Adrenal gland (tissue), 9 donors: ENCODE measurements at regions not wholly inside any gene's neighbourhood (a gene's known extent, or its start where the extent isn't known, plus 50 kb on each side); places are given as distances from the start of the nearest gene placed in this dataset.

Source experiments
- DNase-seq, 7 donors: peaks; one replicate each; pipeline ENCODE4 v3.0.0-alpha.2; 2019 to 2020
- H3K27ac ChIP-seq, 5 donors: fragments of 200-600 bp; sonication (generic) in 4 of 5; 1 replicate in 3 of 5; 2 replicates in 2 of 5; pipeline versions ENCODE4 v1.5.1 to v1.8.0; 2016 to 2020; ENCODE audit warnings: mild to moderate bottlenecking in 1 of 5
- H3K27me3 ChIP-seq: fragments of 200-600 bp; 2 replicates; pipeline ENCODE4 v1.8.0; 2021
- H3K36me3 ChIP-seq, 2 donors: fragments of 200-600 bp; replicated peaks in 1 of 2; 1 replicate in 1 of 2; 2 replicates in 1 of 2; pipeline versions ENCODE4 v1.5.1 to v1.8.0; 2018 to 2022
- H3K4me1 ChIP-seq, 2 donors: fragments of 200-600 bp; replicated peaks in 1 of 2; 1 replicate in 1 of 2; 2 replicates in 1 of 2; pipeline versions ENCODE4 v1.5.1 to v1.8.0; 2018 to 2021
- H3K4me3 ChIP-seq, 4 donors: fragments of 200-600 bp; sonication (generic) in 3 of 4; one replicate each; pipeline ENCODE4 v1.5.1; 2016 to 2018
- H3K9me3 ChIP-seq, 3 donors: fragments of 200-600 bp; sonication (generic) in 1 of 3; replicated peaks in 1 of 3; 1 replicate in 2 of 3; 2 replicates in 1 of 3; pipeline versions ENCODE4 v1.5.1 to v1.8.0; 2016 to 2021
- CTCF ChIP-seq, 6 experiments: fragments of 450-650 bp in 4 of 6; fragments of 200-600 bp in 2 of 6; sonication (generic) in 1 of 6; IDR thresholded peaks; 1 replicate in 5 of 6; 2 replicates in 1 of 6; pipeline versions ENCODE4 v1.5.1 to v1.8.0; 2016 to 2021; ENCODE audit warnings: antibody characterized with exemption in 6 of 6, mild to moderate bottlenecking in 2 of 6, moderate library complexity in 1 of 6
- POLR2A ChIP-seq, 2 donors: fragments of 450-650 bp; IDR thresholded peaks; one replicate each; pipeline ENCODE4 v1.6.1; 2017; ENCODE audit warnings: antibody characterized with exemption in 2 of 2, mild to moderate bottlenecking in 2 of 2, moderate library complexity in 1 of 2
- WGBS, 4 donors: extraction: QIAGEN DNeasy Blood & Tissue Kit in 2 of 4; methylation state at CpG; one replicate each; pipeline versions ENCODE4 v1.1.5 to v1.1.7; 2013 to 2017; 5-methylcytosine and 5-hydroxymethylcytosine counted together
- intact Hi-C, 2 donors: fragments of 100-400 bp; cut with DNase I; formaldehyde crosslinking; loops; one replicate each; pipeline versions ENCODE4 v1.14.1 to v1.15.0; 2022 to 2023
- donor health status: healthy with polysubstance abuse.
- donor health status: Bipolar disorder and iron deficiency.
- donor health status: DM: yes; HTN: yes; CAD: no.
- donor health status: DM: no; HTN: no; CAD: no.
- donor health status: DM: no; HTN: no; CAD: no.

GRCh38 chr6:169345146-169345545, 91.5 kb upstream of the THBS2 start:
- WGBS, 4 donors = 30 to 42% (median 35%) methylated on average over 4 of the region's 4 CpGs
- Histone ChIP-seq H3K27me3 (no peaks in the 10 kb centered on the region), H3K27ac (no peak overlapping the region), H3K36me3 (no peaks in the 10 kb centered on the region), H3K4me3 (no peak overlapping the region), H3K4me1 (no peaks in the 10 kb centered on the region), H3K9me3 (no peaks in the 10 kb centered on the region)
- TF ChIP-seq CTCF (IDR thresholded peaks at IDR 0.05) = no peak
- TF ChIP-seq POLR2A (IDR thresholded peaks at IDR 0.05) = no peak
- intact Hi-C loops = no loop called here
- peak in 1 of 7 donors; percentile 23 for DNase-seq

- TF ChIP-seq POLR2A (IDR thresholded peaks at IDR 0.05) (no peak), CTCF (IDR thresholded peaks at IDR 0.05) (no peak)
- no peak overlapping the region for H3K27ac ChIP-seq
These were observed 91.1 kb upstream of the THBS2 start for GRCh38 chr6:169344750-169345065.

GRCh38 chr6:169343886-169344749, 90.5 kb upstream of the THBS2 start:
- WGBS, 4 donors = 77 to 88% (median 79%) methylated on average over 13 of the region's 13 CpGs
- no peaks in the 10 kb centered on the region for H3K9me3 ChIP-seq
- TF ChIP-seq POLR2A (IDR thresholded peaks at IDR 0.05) (no peak), CTCF (IDR thresholded peaks at IDR 0.05) (no peak)
- H3K36me3 ChIP-seq = no peaks in the 10 kb centered on the region
- no peak overlapping the region for H3K27ac ChIP-seq
- H3K27me3 ChIP-seq = no peaks in the 10 kb centered on the region
- H3K4me1 ChIP-seq = no peaks in the 10 kb centered on the region
- intact Hi-C loops = no loop called here
- H3K4me3 ChIP-seq = no peak overlapping the region
- DNase-seq = no peak

More at GRCh38 chr6:169344750-169345065, 91.1 kb upstream of the THBS2 start:
- Histone ChIP-seq H3K27me3 (no peaks in the 10 kb centered on the region), H3K4me1 (no peaks in the 10 kb centered on the region), H3K36me3 (no peaks in the 10 kb centered on the region), H3K4me3 (no peak overlapping the region), H3K9me3 (no peaks in the 10 kb centered on the region)
- intact Hi-C loops = no loop called here
- WGBS, 4 donors = 60 to 76% (median 68%) methylated on average over 5 to 7 of the region's 7 CpGs
- no peak for DNase-seq

GRCh38 chr6:169342710-169343109, 89.1 kb upstream of the THBS2 start:
- Histone ChIP-seq H3K27ac (no peak overlapping the region), H3K4me1 (no peaks in the 10 kb centered on the region), H3K27me3 (no peaks in the 10 kb centered on the region), H3K9me3 (no peaks in the 10 kb centered on the region), H3K4me3 (no peak overlapping the region), H3K36me3 (no peaks in the 10 kb centered on the region)
- 72 to 82% (median 79%) methylated on average over 3 of the region's 3 CpGs for WGBS, 4 donors
- no peak for DNase-seq
- intact Hi-C loops = no loop called here
- TF ChIP-seq POLR2A (IDR thresholded peaks at IDR 0.05) (no peak), CTCF (IDR thresholded peaks at IDR 0.05) (no peak)
